HL-60 (cell line): ENCODE measurements at regions not wholly inside any gene's neighbourhood (a gene's known extent, or its start where the extent isn't known, plus 50 kb on each side); places are given as distances from the start of the nearest gene placed in this dataset.

ENCODE experiments used
- GABPA ChIP-seq: IDR thresholded peaks from 2 replicates; pipeline ENCODE4 v1.6.1; 2012; ENCODE audit warnings: low read depth
- POLR2AphosphoS5 ChIP-seq: IDR thresholded peaks from 2 replicates; pipeline ENCODE4 v1.6.1; 2012; ENCODE audit warnings: low read depth
- TF ChIP-seq, protein P1 (sequence below): IDR thresholded peaks from one replicate; pipeline ENCODE4 v1.5.1; 2011; ENCODE audit warnings: low read length, control low read depth, inconsistent platforms; ENCODE audit not compliant: insufficient read depth
- TF ChIP-seq, protein P2 (sequence below): IDR thresholded peaks from 2 replicates; pipeline ENCODE4 v1.6.1; 2012; ENCODE audit warnings: low read depth; ENCODE audit not compliant: insufficient replicate concordance

DNA sequence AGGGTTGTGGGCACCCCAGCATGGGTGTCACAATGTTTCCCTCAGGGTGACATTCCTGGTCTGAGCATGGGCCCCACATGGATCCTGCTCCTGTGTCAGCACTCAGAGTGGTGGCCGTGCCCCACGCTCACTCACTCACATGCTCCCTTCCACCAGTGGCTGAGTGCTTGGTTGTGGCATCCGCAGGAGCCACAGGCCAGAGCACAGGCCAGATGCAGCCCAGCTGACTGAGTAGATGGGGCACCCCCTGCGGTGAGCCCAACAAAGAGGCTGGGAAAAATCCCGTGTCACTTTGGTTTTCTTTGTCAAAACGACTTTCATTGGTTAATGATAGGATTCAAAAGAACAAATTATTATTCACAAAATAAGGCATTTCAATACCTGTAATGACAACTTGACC, 204.6 kb upstream of the ANXA10 start:
- TF ChIP-seq, protein P1, sequence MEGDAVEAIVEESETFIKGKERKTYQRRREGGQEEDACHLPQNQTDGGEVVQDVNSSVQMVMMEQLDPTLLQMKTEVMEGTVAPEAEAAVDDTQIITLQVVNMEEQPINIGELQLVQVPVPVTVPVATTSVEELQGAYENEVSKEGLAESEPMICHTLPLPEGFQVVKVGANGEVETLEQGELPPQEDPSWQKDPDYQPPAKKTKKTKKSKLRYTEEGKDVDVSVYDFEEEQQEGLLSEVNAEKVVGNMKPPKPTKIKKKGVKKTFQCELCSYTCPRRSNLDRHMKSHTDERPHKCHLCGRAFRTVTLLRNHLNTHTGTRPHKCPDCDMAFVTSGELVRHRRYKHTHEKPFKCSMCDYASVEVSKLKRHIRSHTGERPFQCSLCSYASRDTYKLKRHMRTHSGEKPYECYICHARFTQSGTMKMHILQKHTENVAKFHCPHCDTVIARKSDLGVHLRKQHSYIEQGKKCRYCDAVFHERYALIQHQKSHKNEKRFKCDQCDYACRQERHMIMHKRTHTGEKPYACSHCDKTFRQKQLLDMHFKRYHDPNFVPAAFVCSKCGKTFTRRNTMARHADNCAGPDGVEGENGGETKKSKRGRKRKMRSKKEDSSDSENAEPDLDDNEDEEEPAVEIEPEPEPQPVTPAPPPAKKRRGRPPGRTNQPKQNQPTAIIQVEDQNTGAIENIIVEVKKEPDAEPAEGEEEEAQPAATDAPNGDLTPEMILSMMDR, result no peak
- TF ChIP-seq POLR2AphosphoS5, result no peak
- TF ChIP-seq GABPA, result no peak
- TF ChIP-seq, protein P2, sequence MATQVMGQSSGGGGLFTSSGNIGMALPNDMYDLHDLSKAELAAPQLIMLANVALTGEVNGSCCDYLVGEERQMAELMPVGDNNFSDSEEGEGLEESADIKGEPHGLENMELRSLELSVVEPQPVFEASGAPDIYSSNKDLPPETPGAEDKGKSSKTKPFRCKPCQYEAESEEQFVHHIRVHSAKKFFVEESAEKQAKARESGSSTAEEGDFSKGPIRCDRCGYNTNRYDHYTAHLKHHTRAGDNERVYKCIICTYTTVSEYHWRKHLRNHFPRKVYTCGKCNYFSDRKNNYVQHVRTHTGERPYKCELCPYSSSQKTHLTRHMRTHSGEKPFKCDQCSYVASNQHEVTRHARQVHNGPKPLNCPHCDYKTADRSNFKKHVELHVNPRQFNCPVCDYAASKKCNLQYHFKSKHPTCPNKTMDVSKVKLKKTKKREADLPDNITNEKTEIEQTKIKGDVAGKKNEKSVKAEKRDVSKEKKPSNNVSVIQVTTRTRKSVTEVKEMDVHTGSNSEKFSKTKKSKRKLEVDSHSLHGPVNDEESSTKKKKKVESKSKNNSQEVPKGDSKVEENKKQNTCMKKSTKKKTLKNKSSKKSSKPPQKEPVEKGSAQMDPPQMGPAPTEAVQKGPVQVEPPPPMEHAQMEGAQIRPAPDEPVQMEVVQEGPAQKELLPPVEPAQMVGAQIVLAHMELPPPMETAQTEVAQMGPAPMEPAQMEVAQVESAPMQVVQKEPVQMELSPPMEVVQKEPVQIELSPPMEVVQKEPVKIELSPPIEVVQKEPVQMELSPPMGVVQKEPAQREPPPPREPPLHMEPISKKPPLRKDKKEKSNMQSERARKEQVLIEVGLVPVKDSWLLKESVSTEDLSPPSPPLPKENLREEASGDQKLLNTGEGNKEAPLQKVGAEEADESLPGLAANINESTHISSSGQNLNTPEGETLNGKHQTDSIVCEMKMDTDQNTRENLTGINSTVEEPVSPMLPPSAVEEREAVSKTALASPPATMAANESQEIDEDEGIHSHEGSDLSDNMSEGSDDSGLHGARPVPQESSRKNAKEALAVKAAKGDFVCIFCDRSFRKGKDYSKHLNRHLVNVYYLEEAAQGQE, result no peak
